ENCODE measurements at regions not wholly inside any gene's neighbourhood (a gene's known extent, or its start where the extent isn't known, plus 50 kb on each side); places are given as distances from the start of the nearest gene placed in this dataset.
"Not testable (repeated sequence)": the region's sequence is repeated elsewhere in the genome, so short reads cannot be mapped to it uniquely, and the experiment has no call there.

GRCh38 chr9:13939701-13940490 is 374.0 kb downstream of the NFIB start:
- no peak for DNase-seq

GRCh38 chr9:13939134-13939533 is 374.8 kb downstream of the NFIB start:
- DNase-seq = no peak

GRCh38 chr9:13934416-13934815 is 379.5 kb downstream of the NFIB start:
- no peak for DNase-seq

- DNase-seq = peak in 1 of 2 experiments; percentile 89
Measured at GRCh38 chr9:13933268-13933656, 380.7 kb downstream of the NFIB start.

DNA sequence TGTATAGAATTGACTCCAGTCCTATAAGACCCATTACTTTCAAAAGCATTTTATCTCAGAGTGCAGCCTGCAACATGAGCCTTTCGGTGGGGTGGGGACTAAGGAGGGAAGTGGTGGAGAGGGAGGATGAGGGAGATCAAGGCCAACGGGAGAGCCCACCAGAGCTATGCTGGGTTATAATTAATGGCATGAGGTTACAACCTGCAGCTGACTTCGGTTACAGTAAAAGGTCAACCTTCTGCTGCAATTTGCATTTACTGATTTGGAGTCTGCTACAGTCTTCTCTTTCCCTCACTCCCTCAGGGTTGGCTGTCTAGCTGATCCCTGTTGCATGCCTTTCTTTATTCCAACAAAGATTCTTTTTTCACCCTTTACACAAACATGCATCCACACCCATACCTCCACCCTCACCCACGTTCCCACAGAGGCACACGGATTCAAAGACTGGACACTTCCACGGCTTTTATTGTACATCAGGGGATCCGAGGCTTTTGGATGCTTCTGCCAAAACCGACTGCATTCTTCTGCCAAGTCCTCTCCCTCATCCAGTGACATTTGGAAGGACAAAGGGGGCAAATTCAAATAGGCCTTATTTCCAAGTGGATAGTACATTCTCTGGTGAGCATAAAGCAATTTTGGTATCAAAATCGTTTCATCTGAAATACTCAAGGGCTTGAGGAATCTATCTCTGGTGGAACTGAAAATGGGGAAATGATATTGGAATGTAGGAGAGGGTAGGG is 381.2 kb downstream of the NFIB start:
- DNase-seq = peak in 1 of 2 experiments; percentile 89

- no peak for DNase-seq
Measured at GRCh38 chr9:13929013-13929412, 384.9 kb downstream of the NFIB start.

DNA sequence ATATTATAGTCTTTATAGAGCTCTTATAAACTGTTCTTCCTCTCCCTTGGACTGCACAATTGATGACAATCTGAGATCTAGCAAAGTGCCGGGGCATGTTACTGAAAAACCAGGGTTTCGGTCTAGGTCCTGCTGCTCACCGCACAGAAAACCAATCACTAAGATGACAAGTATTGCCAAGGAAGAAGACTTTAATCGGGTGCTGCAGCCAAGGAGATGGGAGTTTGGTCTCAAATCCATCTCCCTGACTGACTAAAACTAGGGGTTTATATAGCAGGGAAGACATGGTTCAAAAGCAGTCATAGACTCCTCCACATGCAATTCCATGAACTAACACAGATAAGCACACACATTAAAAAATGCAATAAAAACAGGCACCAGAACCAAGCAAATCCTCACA is 390.6 kb downstream of the NFIB start:
- no peak for DNase-seq

DNA sequence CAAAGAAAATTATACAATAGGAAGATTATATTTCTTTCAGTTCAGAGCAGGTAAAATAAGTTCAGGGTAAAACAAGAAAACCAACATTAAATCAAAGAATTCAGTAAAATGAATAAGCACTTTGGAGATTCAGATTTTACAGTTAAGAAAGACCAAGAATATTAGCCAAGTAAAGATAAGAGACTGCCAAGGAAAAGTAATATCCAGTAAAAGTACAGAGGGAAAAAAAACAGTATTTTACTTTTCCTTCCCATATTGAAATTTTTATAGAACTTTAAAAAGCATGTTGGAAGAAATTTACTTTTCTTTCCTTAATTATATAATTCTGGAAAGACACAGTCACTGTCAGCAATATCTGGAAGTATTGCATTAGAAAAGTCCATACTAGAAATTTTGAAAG is 393.4 kb downstream of the NFIB start:
- no peak for DNase-seq

DNA sequence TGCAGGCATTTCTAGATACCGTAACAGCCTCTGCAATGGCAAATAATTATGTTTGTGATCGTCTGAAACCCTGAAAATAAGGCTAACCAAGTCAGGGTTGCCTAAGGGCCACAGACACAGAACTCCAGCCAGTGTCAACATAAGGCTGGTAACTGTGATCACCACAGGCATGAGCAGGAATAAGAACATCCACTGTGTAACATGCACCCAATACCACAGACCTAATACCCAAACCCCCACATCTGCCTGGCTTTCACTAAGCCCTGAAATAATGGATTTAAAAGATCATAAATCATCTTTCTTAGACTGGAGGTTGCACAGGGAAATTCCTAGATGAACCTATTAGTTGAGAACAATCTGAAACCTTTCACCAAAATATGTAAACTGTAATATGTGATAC is 394.5 kb downstream of the NFIB start:
- DNase-seq = no peak

DNA sequence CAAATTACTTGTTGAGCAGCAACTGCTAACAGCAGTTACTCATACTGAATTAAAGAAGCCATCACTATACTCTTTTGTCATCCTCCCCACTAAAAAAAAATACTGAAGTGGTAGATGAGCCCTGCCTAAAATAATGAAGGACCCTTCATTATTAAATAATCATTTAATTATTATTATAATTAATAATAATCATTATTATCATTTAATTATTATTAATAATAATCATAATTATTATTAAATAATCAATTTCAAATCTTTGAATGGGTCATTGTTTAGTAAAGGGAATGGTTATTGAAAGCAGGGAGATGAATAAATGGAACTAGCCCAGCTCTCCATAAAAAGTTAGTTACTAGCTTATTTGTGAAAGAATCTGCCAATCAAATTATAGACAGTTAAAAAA is 396.4 kb downstream of the NFIB start:
- no peak for DNase-seq

GRCh38 chr9:13915591-13916301 is 398.2 kb downstream of the NFIB start:
- no peak for DNase-seq

- no peak for DNase-seq
Measured at GRCh38 chr9:13915131-13915530, 398.8 kb downstream of the NFIB start.

GRCh38 chr9:13911473-13911872 is 402.5 kb downstream of the NFIB start:
- peak in 1 of 2 experiments; percentile 71 for DNase-seq

GRCh38 chr9:13907842-13908241 is 406.1 kb downstream of the NFIB start:
- DNase-seq = not testable (repeated sequence)

DNA sequence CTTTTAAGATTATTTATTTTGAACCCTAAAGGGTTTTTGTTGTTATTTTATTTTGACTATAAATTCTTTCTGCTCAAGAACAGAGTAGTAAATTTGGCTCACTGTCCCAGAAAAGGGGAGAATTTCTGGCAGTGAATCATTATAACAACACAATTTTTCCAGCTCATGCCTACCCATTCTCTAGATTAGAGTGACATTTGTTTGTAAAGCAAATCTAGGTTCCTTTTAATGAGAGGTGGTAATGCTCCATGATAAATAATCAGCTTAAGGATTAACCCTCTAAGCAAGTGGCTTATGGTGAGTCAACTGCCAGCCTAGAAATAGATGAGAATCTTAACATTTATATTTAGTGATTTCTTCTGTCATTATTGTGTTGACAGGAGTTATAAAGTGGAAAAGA is 409.2 kb downstream of the NFIB start:
- DNase-seq = no peak

GRCh38 chr9:13904311-13904710 is 409.6 kb downstream of the NFIB start:
- DNase-seq = no peak

GRCh38 chr9:13902286-13903066 is 411.5 kb downstream of the NFIB start:
- no peak for DNase-seq

DNA sequence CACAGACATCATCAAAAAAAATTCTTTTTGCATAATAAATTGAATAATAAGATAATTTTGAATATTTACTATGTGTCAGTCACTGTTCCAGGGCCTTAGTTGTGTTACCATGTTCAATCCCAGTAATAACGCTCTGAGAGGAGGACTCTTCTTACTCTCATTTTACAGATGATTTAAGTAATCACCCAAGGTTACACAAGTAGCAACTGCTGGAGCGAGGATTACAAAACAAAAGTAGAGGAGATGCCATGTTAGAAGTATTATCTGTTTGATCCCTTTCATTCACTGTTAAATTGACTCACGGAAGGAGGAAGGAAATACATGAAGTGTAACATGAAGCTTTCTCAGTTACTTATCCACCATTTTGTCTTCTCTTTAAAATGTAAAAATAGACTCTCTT is 412.8 kb downstream of the NFIB start:
- no peak for DNase-seq

- no peak for DNase-seq
Measured at GRCh38 chr9:13900449-13900848, 413.5 kb downstream of the NFIB start.

DNA sequence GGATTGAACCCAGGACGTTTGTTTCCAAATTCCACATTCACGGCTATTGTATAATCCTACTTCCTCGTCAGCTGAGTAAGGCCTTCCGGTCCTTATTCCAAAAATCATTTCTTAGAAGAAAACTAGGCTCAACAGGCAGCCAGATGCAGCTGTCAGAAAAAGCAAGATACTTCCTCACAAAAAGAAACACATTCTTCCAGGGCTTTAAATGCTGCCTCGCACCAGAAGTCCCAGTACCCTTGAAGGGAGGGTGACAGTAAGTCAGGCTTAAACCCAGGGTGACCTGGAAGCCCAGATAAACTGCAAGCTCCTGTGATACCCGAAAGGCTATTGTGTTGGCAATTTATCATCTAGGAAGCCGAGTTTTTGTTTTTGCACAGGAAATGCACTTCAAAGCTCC is 414.0 kb downstream of the NFIB start:
- no peak for DNase-seq

GRCh38 chr9:13898957-13899356 is 415.0 kb downstream of the NFIB start:
- DNase-seq = peak in 1 of 2 experiments; percentile 84

DNA sequence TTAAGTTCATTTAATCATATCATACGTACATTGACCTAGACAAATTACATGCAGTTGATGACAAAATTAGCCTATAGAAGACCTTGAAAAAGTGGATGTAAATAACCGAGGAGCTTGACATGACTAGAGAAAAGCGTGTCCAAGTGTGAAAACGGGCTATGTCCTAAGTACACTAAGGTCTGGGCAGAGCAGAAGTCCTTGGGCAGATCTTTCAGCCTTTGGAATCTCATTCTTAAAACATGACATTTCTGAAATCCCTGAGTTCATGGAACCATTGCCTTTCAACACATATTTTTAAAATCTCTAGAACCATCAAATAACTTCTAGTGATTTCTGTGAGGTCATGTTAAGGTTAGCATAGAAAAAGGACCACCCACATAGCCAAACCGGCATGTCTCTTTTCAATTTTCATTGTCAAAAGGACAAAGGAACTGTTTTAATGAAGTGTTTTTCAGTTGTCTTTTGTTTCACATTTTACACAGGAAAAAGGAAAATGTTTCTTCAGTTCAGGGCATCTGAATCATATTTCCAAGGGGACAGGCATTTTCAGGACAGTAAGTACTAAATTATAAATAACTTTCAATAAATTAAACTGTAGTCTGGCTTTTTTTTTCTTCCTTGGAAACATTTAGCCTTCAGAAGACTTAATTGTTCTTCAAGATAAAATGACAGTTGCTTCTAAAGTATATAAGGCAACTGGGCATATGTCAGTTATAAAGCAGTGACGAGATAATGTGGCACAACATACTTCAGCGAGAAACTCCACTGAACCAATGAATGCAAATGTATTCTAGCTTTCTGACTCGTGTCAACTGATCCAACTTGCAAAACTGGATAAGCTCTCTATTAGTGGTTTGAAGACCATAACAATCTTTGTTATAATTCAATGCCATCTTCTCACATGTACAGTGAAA is 416.8 kb downstream of the NFIB start:
- DNase-seq = no peak

All from NCI-H446 (cell line).